ENCODE measurements at regions not wholly inside any gene's neighbourhood (a gene's known extent, or its start where the extent isn't known, plus 50 kb on each side); places are given as distances from the start of the nearest gene placed in this dataset.

GRCh38 chr4:111417521-111417920 is 727.7 kb upstream of the FAM241A start:
- Histone ChIP-seq H3K9me3 (ENCODE audit: low read depth, low read length) (no peaks in the 10 kb centered on the region), H3K4me2 (ENCODE audit: insufficient read depth, low read length) (no peak overlapping the region)

GRCh38 chr4:111433441-111433840 is 711.8 kb upstream of the FAM241A start:
- no peak overlapping the region for H3K4me2 ChIP-seq (ENCODE audit: insufficient read depth, low read length)
- no peak for TF ChIP-seq CTCF (IDR thresholded peaks at IDR 0.05; ENCODE audit: extremely low read depth, low read depth, low read length)
- peaks cover 2% of the 10 kb centered on the region for H3K4me1 ChIP-seq (ENCODE audit: insufficient read depth, low read length)
- no peaks in the 10 kb centered on the region for H3K27me3 ChIP-seq (ENCODE audit: insufficient read depth, low read length)
- H3K9me3 ChIP-seq (ENCODE audit: low read depth, low read length): no peaks in the 10 kb centered on the region
- H3K27ac ChIP-seq (ENCODE audit: low read depth, low read length): no peak overlapping the region
- no peaks in the 10 kb centered on the region for H3K79me2 ChIP-seq (ENCODE audit: insufficient read depth, low read length)
- H3K4me3 ChIP-seq (ENCODE audit: insufficient read depth, low read length): no peak overlapping the region
- no peaks in the 10 kb centered on the region for H4K20me1 ChIP-seq (ENCODE audit: insufficient read depth, low read length)
- H2AFZ ChIP-seq (ENCODE audit: low read length): no peak overlapping the region
- DNase-seq (ENCODE audit: insufficient read length, low spot score, missing footprints): no peak
- H3K36me3 ChIP-seq (ENCODE audit: insufficient read depth, low read length): no peaks in the 10 kb centered on the region

More at GRCh38 chr4:111417521-111417920, 727.7 kb upstream of the FAM241A start:
- Histone ChIP-seq H3K4me1 (ENCODE audit: insufficient read depth, low read length) (no peaks in the 10 kb centered on the region), H3K79me2 (ENCODE audit: insufficient read depth, low read length) (no peaks in the 10 kb centered on the region), H2AFZ (ENCODE audit: low read length) (no peak overlapping the region), H3K36me3 (ENCODE audit: insufficient read depth, low read length) (no peaks in the 10 kb centered on the region), H4K20me1 (ENCODE audit: insufficient read depth, low read length) (no peaks in the 10 kb centered on the region), H3K27ac (ENCODE audit: low read depth, low read length) (no peak overlapping the region), H3K4me3 (ENCODE audit: insufficient read depth, low read length) (no peak overlapping the region), H3K27me3 (ENCODE audit: insufficient read depth, low read length) (no peaks in the 10 kb centered on the region)
- TF ChIP-seq CTCF (IDR thresholded peaks at IDR 0.05; ENCODE audit: extremely low read depth, low read depth, low read length): no peak
- DNase-seq (ENCODE audit: insufficient read length, low spot score, missing footprints): no peak

GRCh38 chr4:111434586-111434985 is 710.7 kb upstream of the FAM241A start:
- Histone ChIP-seq H3K36me3 (ENCODE audit: insufficient read depth, low read length) (no peaks in the 10 kb centered on the region), H3K4me1 (ENCODE audit: insufficient read depth, low read length) (peaks cover 2% of the 10 kb centered on the region), H3K4me3 (ENCODE audit: insufficient read depth, low read length) (no peak overlapping the region), H3K27me3 (ENCODE audit: insufficient read depth, low read length) (no peaks in the 10 kb centered on the region), H4K20me1 (ENCODE audit: insufficient read depth, low read length) (no peaks in the 10 kb centered on the region), H3K9me3 (ENCODE audit: low read depth, low read length) (no peaks in the 10 kb centered on the region), H3K79me2 (ENCODE audit: insufficient read depth, low read length) (no peaks in the 10 kb centered on the region), H2AFZ (ENCODE audit: low read length) (no peak overlapping the region), H3K4me2 (ENCODE audit: insufficient read depth, low read length) (no peak overlapping the region), H3K27ac (ENCODE audit: low read depth, low read length) (no peak overlapping the region)
- DNase-seq (ENCODE audit: insufficient read length, low spot score, missing footprints): no peak
- TF ChIP-seq CTCF (IDR thresholded peaks at IDR 0.05; ENCODE audit: extremely low read depth, low read depth, low read length): no peak

DNA sequence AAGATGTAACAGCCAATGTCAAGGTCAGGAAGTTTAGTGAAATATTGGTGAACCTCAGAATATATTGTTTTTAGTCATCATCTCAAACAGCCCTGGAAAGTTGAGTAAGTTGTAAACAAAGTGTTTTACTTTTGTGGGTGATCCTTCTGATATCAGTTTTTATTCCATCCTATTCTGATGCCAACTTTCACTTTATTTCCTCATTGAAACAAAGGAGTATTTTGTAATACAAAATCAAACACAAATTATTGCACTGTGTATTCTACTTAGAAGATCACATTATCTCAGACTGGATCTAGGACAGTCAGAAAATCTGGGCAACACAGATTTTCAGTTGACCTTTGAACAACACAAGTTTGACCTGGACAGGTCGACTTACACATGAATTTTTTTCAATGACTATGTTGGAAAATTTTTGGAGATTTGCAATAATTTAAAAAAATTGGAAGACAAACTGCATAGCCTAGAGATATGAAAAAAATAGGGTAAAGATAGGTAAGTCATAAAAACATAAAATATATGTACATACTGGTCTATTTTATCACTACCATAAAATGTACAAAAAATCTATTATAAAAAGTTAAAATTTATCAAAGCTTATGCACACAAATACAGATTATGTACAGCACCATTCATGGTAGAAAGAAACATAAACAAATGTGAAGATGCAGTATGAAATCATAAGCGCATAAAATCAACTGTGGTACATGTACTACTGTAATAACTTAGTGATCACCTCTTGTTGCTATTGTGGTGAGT is 709.1 kb upstream of the FAM241A start:
- no peak for DNase-seq (ENCODE audit: insufficient read length, low spot score, missing footprints)
- TF ChIP-seq CTCF (IDR thresholded peaks at IDR 0.05; ENCODE audit: extremely low read depth, low read depth, low read length): no peak

More for the DNA sequence above, 709.1 kb upstream of the FAM241A start:
- Histone ChIP-seq H3K27ac (ENCODE audit: low read depth, low read length) (no peak overlapping the region), H3K27me3 (ENCODE audit: insufficient read depth, low read length) (no peaks in the 10 kb centered on the region), H3K4me3 (ENCODE audit: insufficient read depth, low read length) (no peak overlapping the region), H3K4me2 (ENCODE audit: insufficient read depth, low read length) (no peak overlapping the region), H3K36me3 (ENCODE audit: insufficient read depth, low read length) (no peaks in the 10 kb centered on the region), H4K20me1 (ENCODE audit: insufficient read depth, low read length) (no peaks in the 10 kb centered on the region), H3K79me2 (ENCODE audit: insufficient read depth, low read length) (no peaks in the 10 kb centered on the region), H3K9me3 (ENCODE audit: low read depth, low read length) (no peaks in the 10 kb centered on the region), H2AFZ (ENCODE audit: low read length) (no peak overlapping the region), H3K4me1 (ENCODE audit: insufficient read depth, low read length) (peaks cover 2% of the 10 kb centered on the region)

Measured in osteoblast (primary cell).